Activated CD4-positive, alpha-beta T cell treated with anti-CD3 and anti-CD28 coated beads, Interleukin-2, amount 50 U/mL, for 48 hours (primary cell): ENCODE measurements at regions not wholly inside any gene's neighbourhood (a gene's known extent, or its start where the extent isn't known, plus 50 kb on each side); places are given as distances from the start of the nearest gene placed in this dataset.

ENCODE experiments used
- DNase-seq, 2 experiments: peaks; one replicate each; pipeline ENCODE4 v3.0.0-alpha.2; 2020

DNA sequence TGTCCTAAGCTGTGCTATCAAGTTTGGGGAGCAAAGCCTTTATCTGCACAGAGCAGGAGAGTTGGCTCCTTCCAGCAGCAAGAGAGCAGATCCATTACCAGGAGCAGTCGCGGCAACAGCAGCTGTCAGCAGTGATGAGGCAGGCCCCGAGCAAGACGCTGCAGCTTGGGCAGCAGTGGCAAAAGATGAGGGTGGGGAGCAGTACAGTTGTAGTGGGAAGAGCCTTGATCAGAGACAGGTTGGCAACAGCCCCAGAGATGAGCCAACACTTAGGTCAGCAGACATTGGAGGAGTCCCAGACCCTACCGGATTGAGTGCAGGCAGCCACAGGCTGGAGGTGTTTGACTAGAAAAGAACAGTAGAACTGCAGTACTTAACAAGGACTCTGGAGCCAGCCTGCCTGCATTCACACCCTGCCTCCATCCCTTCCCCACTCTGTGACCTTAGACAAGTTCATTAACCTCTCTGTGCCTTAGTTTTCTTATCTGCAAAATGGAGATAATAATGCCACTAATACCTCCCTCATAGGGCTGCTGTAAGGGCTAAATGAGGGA is 117.1 kb upstream of the SERTAD2 start:
- DNase-seq = no peak

DNA sequence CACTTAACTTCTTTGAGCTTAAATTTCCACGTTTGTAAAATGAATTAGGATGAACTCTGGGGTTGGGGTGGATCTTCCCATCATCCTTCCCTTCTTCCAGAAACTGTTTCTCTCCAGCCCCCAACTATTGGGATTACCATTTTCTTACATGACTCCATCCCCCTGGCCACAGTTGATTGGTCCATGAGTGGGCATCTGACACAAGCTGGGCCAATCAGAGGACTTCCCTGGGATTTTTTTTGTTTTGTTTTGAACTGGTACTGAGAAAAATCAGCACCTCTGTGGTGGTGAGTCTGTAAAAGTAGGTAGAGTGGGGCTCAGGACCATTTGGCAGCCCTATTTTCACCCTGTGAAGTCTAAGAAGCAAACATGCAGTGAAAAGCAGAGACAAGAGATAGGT is 118.0 kb upstream of the SERTAD2 start:
- DNase-seq = no peak

DNA sequence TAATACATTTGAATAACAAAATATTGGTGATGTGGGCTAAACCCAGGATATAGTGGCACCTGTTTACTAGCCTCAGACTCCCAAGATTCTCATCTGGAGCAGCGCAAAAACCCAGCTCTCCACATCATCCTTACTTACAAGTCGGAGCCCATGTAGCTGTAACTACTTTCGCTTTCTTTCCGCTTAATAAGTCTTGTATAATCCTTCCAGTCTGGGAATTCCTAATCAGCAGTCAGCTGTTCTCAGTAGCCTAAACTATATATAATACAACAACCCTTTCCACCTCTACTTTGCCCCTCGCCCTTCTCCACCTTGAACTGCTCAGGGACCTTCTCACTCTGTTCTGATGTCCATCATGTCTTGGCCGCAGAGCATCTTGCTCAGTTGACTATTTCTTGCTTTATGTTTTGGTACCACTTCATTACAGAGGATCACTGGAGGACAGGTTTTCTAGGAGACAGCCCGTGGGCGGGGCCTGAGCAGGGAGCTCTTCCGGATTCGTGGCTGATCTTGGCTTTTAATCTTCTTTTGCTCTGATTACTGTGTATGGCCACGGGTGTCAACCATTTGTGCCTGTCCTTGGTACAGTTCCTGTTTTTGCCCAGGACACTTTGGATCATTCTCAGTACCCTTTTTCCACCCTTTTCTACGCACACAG is 119.9 kb upstream of the SERTAD2 start:
- no peak for DNase-seq

DNA sequence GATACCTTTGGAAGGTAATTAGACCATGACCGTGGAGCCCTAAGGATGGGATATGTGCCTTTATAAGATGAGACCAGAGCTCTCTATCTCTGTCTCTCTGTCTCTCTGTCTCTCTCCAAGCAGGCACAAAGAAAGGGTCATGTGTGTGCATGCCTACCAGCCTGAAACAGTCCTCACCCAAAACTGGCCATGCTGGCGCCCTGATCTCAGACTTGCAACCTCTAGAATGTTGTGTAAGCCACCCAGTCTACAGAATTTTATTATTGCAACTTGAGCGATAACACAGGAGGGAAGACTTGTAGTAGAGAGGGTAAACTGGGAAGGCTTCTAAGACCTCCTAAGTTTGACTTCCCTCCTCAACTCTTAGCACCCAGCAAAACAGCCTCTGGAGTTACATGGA is 124.1 kb upstream of the SERTAD2 start:
- no peak for DNase-seq

DNA sequence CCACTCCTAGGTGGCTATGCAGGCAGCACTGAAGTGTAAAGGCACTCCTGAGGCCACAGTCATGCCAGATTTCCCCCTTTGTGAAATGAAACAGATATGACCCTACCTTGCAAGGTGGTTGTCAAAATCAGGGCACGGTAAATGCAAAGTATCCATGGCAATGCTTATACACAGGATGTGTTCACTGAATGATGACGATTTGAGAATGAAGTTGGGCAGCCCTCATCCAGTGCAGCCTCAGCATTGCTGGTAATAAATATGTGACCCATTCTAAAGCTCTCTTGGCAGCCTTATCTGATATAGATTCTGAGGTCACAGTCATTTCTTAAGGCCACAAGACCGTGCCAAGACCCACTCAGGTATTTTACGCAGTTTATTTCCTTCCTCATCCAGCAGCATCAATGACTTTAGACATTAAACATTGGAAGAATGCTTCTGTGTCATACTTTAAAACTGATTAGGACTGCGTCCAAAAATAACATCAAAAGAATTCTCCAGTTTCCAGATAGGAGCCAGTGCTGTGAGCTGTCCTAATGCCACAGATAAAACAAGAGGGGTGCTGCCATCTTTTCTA is 125.5 kb upstream of the SERTAD2 start:
- DNase-seq = no peak

DNA sequence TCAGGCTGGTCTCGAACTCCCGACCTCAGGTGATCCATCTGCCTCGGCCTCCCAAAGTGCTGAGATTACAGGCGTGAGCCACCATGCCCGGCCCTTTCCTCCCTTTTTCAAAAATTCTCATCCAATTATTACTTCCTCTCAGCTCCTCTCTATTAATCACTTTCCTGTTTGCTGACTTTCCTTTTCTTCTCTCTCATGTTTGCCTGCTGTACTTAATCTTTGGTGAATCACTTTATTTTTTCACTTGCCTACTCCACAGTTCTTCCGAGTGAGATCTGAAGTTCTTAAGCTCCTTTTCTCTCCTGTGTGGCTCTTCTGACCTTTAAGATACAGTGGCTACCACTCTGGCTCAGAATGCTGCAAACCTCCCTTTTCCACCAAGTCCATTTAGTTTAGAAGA is 126.3 kb upstream of the SERTAD2 start:
- DNase-seq = no peak

DNA sequence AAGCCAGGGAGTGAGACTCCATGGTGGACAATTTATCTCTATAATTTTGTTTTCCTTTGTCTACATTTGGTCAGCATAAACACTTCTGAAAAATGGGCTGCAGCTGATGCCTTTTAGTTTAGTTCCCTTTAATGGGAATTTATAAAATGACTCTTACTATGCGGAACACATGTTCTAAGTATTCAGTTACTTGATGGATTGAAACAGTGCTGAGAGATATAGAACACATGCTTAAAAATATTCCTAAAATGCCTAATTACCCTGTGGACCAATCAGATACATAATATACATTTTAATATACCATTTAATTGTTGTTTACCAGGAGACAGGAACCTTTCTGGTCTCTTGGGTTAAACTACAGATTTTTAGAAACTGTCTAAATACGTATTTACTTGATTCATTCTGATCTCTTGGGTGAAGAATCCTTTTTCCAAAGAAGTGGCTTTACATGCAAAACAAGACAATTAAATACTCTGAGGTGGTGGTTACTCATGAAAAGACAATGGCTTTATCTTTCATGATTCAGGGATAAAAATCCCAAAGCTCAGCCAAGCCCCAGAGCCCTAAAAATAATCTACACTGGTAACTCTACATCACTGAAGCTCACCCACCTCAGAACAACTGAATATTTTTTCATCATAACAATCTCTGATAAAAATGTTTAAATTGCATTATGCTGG is 128.1 kb upstream of the SERTAD2 start:
- no peak for DNase-seq

DNA sequence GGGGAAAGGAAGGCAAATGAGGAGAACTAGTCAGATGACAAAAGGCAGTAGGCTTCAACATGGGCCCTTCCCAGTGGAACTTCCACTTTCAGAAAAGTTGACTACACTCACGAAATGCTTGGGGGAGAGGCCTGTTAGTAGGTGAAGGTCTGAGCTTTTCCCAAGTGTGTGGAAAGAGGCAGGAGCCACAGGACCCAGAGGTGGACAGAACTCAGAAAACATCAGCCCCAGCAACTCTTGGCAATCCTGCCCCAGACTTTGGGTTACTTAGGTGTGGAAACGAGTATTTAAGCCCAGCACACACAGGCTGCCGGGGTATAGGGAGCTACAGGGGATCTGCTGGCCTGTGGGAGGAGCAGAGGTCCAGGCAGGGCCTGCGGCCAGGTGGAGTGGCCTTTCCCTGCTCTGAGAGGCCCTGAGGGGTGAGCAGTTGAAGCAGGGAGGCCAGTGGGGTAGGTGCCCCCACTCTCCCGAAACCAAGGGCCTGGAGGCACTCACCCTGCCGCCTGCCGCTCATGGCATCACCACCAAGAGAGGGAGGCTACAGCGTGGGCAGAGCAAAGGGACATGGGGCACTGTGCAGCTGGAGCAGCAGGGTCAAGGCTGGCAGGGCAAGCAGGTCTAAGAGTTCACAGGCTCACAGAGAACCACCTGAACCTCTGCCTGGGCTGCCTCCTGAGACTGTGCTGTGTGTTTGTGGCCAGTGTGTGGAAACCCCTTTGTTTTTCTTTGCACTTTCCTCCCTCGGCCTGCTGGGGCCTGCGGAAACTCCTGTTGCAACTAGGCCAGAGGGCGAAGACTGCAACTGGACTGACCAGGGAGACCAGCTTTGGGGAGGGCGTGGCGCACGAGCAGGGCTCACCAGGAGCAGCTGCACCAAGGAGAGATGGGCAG is 130.7 kb upstream of the SERTAD2 start:
- DNase-seq = no peak

DNA sequence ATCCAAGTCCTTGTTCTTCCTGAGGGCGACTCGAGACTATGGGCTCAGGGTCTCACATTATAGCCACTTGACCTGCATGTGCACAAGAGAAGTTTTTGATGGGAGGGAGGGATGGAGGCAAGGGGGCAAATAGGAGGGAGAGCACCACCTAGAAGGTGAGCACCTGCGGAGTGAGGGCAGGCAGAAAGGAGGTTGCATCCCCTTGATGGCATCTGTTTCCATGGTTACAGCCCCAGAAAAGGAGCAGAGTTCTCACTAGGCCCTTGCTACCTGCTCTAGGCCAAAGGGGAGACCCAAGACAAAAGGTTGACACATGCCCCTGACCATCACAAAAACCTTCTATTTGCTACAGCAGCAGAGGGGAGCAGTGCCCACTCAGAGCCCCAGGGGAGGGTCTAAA is 131.5 kb upstream of the SERTAD2 start:
- DNase-seq = no peak

DNA sequence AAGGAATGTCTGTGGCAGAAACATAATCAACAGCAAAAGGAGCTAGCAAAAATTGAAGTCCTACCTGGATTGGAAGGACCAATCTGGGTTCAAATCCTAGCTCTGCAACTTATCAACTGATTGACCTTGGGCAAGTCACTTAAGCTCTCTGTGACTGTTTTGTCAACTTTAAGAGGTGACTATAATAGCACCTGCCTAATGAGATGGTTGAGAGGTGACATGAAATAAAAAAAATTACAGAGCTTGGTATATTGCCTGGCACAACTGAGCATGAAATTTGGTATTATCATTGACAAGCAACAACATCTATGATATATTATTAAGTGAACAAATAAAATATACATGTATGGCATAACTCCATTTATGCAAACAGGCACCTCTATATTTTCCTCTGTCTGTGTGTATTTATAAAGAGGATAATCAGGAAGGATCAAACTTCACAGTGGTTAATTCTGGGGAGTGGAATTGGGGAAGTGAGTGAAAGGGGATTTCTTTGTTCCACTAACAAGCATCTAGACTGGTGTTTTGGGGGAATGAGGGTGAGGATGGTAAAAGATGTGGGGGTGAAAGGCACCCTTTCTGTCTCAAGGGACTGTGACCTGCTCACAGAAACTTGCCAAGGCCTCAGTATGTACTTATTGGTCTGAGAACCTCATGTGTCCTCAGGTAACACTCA is 132.8 kb upstream of the SERTAD2 start:
- DNase-seq = no peak

DNA sequence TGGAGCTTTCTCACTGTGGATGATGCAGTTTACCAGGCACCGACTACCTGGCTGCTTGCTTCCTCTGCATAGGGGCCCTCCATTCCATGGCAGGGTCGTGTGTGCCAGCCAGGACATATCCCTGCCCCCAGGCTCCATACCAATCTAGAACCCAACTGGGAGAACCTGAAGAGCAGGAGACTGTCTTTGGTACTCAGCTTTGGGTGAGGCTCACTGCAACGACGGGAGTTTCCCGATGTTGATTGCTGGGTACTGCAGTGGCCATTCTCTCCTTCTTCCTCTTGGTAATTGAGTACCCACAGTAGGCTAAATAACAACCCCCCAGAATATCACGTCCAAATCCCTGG is 133.3 kb upstream of the SERTAD2 start:
- DNase-seq = no peak

DNA sequence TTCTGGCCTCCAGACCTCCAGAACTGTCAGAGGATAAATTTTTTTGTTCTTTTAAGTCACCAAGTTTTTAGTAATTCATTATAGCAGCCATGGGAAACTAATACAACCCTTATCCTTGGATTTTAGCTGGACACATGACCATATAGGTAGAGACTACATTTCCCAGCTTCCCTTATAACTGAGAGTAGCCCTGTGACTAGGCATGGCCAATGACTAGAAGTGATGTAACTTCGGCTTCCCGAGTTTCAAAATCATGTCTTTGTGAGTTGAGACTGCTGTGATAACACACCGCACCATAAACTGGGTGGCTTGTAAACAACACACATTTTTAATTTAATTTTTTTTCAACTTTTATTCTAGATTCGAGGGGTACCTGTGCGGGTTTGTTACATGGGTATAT is 134.0 kb upstream of the SERTAD2 start:
- DNase-seq = no peak

DNA sequence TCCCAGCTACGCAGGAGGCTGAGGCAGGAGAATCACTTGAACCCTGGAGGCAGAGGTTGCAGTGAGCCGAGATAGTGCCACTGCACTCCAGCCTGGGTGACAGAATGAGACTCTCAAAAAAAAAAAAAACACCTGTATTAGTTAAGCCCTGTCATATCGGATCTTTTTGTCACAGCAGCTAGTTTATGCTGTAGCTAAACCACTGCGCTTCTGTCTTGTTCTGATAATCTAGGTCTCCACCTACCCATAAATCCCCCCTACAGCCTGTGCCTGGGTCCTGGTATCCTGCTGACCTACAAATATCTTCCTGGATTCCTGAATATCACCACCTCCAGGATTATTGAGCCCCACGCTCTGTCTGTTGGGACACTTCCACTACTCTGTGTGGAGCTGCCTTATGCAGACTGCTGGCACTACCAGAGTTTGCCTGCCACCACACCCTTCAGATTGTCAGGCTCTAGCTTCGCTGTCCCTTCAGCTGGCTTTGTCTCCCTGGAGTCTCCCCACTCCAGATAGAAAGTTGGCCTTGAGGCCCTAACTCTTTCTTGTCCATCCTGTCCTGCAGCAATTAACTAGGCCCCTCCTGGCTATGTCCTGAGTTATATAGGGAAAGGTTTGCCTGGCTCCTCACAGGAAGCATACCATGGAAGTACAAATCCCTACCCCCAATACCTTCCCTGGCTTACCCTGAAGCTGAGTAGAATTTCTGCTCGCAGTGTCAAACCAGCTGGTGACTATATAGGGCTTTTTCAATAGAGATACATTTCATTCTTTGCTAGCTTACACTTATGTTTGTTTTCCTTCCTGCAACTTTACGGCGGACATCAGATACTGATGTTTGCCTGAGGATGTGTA is 136.0 kb upstream of the SERTAD2 start:
- no peak for DNase-seq

DNA sequence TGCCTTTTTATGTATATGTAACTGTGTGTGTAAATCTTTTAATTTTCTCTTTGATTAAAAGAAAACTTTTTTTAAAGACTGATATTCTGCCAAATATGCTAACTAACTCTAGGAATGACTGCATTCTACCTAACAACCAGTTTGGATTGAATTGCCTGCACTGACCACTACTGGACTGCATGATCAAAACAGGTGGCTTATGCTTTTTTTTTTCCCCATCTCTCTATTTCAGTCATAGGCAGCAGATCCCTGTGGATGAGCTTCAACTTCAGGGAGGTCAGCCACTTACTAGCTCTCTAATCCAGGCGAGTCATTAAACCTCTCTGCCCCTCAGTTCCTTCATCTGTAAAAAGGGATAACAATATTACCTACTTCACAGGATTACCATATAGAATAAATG is 138.6 kb upstream of the SERTAD2 start:
- DNase-seq = no peak

DNA sequence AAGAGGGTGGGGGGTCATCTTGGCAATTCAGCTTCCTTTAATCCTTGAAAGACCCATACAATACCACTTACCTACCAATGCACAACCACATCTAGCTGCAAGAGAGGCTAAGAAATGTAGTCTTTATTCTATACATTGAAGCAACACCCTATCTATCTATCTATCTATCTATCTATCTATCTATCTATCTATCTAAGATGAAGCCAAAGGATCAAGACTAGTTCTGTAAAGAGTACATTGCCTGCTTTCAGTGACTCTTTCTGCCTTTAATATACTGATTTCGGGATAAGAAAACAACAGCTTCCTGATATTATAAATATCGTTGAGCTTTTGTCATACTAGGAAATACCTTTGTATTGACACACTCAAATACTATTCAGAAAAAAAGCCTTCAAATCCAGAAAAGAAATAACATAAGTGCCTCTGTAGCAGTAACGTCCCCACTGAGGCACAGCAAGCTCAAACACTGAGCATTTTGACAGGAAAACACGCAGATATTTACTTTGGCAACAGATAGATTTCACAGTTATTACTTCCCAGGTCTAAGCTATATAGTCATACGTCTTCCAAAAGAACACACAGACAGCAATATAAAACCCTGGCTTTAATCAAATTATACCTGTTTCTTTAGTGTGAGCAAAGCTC is 139.4 kb upstream of the SERTAD2 start:
- DNase-seq = no peak

DNA sequence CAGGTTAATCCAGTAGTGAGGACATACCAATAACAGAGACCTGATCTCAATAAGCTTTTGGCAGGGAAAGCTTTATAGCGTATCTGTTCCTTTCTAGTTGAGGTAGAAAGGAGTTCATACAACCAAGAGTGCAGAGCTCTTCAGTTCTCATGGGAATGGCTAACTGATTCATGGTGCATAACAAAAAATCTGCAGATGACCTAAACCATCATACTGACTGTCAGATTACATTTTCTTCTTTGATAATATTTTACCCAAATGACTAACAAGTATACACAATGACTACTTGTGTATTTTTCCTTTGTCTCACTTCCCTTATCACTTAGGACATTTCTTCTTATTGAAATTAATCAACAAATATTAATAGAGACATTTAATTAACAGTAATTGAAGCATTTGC is 140.0 kb upstream of the SERTAD2 start:
- DNase-seq = no peak

DNA sequence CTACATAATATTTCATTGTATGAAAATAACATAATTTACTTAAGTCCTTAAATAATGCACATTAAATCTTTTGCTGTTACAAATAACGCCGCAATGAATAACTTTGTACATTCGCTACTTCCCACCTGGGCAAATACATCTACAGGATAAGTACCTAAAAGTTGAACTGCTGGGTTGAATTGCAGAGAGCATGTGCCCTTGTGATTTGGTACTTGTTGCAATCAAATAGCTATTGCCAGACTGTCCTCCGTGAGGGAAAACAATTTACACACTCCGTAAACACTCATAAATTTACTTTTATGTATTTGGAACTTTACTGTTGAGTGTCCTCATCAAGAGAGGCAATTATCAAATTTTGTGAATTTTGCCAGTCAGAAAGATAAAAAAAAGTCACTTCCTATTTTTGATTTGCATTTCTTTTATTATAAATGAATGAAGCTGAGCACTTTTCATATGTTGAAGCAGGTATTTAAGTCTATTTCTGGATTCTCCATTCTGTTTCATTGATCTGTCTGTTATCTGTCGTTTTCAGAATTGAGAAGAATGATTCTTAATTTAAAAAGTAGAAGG is 140.8 kb upstream of the SERTAD2 start:
- no peak for DNase-seq

DNA sequence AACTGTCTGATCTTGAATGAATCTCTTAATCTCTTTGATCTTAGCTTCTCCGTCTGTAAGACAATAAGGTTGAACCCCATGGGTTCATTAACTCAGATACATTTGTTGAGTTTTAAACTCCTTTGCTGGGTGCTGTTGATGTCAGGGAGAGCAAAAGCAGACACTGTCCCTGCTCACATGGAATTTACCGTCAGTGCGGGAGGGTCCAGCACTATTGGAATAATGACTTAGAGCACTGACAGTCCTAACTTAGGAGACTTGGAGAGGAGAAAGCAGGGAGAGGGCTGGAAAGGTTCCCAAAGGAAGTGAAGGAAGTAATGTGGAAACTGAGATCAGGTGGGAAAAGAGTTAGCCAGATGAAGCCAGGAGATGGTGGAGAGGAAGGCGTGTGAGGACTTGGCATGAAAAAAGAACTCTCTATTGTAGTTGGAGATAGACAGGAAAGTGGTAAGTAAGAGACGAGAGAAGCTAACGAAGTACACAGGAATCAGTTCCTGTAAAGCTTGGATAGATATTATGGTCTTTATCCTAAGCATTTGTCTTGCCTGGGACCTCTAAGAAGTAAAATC is 141.4 kb upstream of the SERTAD2 start:
- DNase-seq = no peak

DNA sequence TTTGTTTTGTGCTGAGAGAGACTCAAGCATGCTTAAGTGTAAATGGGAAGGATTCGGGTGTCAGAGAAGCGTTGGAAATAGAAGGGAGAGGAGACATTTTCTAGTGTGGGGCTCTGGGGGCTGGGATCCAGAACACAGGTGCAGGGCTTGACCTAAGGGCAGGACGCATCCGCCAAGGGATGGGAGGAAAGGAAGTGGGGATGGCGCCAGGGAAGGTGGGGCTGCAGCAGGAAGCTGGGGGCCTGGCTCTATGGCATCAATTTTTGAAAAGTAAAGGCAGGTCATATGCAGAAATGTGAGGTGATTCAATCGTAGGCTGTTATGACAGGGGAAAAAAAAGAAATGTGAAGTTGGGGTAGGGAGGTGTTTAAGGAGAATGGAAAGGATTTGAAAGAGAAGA is 143.2 kb upstream of the SERTAD2 start:
- DNase-seq = no peak

DNA sequence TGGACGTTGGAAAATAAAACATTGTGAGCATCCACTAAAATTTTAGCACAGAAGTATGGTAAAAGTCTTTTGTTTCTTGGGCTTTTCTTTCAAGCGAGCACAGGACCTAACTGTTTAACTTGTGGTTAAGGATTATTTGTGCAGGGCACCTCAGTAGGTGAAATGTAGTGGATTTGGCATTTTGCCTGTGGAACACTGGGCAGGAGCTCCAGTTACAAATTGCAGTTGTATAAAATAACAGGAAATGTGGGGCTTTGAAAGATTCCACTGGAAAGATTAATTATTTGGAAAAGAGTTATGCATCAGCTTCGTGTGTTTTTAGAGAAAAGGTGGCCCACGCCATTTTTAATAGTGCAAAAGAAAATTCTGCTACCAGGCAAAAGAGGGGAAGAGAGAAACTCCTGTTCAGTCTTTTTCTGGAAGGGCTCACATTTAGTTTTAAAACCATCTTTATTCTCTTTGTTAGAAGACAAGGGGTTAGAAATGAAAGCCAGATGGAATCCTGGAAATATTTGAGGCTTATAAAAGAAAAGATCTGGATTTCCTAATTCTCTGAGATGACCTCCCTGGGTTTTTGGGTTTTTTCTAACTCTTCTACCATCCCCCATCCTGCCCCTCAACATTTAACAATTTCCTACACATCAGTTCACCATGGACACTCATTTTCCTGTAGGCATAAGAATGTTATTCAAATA is 144.3 kb upstream of the SERTAD2 start:
- DNase-seq = no peak
